Ascending aorta (tissue), 2 donors: ENCODE measurements at regions not wholly inside any gene's neighbourhood (a gene's known extent, or its start where the extent isn't known, plus 50 kb on each side); places are given as distances from the start of the nearest gene placed in this dataset.

ENCODE experiments used
- DNase-seq, 2 donors: peaks; one replicate each; pipeline ENCODE4 v3.0.0-alpha.2; 2019; ENCODE audit warnings: low spot score in 2 of 2
- H3K27ac ChIP-seq, 2 donors: fragments of 200-600 bp; sonication (generic); one replicate each; pipeline ENCODE4 v1.5.1; 2016 to 2017; ENCODE audit warnings: mild to moderate bottlenecking in 1 of 2
- H3K27me3 ChIP-seq: fragments of 200-600 bp; sonication (generic); one replicate; pipeline ENCODE4 v1.5.1; 2017
- H3K36me3 ChIP-seq, 2 donors: fragments of 200-600 bp; sonication (generic); one replicate each; pipeline ENCODE4 v1.5.1; 2016
- H3K4me1 ChIP-seq, 2 donors: fragments of 200-600 bp; sonication (generic); one replicate each; pipeline ENCODE4 v1.5.1; 2016 to 2017; ENCODE audit warnings: mild to moderate bottlenecking in 1 of 2
- H3K4me3 ChIP-seq, 2 donors: fragments of 200-600 bp; sonication (generic); one replicate each; pipeline ENCODE4 v1.5.1; 2016 to 2017; ENCODE audit warnings: mild to moderate bottlenecking in 1 of 2
- H3K9me3 ChIP-seq, 2 donors: fragments of 200-600 bp; sonication (generic); one replicate each; pipeline ENCODE4 v1.5.1; 2016
- CTCF ChIP-seq, 3 experiments: fragments of 200-600 bp in 2 of 3; fragments of 450-650 bp in 1 of 3; sonication (generic) in 2 of 3; IDR thresholded peaks; one replicate each; pipeline ENCODE4 v1.5.1; 2016 to 2019; ENCODE audit warnings: antibody characterized with exemption in 3 of 3, mild to moderate bottlenecking in 1 of 3, moderate library complexity in 1 of 3
- intact Hi-C: fragments of 100-400 bp; cut with DNase I; formaldehyde crosslinking; loops from one replicate; pipeline ENCODE4 v1.15.1; 2023

DNA sequence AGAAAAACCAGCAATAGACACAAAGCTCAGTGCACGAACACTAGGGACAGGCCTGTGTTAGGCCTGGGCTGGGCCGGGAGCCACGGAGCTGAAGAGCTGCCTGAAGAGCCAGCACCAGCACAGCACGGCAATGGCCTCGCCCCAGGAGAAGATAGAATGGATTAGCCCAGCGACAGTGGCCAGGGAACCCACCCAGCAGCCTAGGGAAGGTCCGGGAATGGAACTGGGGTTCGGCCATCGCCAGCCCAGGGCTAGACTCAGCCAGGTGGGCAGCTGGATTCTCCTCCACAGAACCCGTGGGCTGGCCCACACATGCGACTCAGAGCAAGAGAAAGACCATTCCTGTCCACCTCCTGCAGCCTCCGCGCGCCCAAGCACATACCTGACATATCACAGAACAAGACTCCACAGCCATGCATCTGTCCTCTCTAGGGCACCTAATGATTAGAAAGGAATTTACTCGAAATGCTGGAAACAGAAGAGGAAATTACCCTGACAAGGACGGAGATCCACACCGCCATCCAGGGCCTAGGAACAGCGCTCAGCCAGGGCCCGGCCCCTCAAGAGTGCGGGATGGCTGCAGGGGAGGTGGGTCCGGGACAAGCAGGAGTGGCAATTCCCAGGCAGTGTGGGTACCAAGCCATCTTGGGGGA, 82.8 kb downstream of the TMEM18 start:
- no peak for DNase-seq
- no peak for TF ChIP-seq CTCF (IDR thresholded peaks at IDR 0.05)

DNA sequence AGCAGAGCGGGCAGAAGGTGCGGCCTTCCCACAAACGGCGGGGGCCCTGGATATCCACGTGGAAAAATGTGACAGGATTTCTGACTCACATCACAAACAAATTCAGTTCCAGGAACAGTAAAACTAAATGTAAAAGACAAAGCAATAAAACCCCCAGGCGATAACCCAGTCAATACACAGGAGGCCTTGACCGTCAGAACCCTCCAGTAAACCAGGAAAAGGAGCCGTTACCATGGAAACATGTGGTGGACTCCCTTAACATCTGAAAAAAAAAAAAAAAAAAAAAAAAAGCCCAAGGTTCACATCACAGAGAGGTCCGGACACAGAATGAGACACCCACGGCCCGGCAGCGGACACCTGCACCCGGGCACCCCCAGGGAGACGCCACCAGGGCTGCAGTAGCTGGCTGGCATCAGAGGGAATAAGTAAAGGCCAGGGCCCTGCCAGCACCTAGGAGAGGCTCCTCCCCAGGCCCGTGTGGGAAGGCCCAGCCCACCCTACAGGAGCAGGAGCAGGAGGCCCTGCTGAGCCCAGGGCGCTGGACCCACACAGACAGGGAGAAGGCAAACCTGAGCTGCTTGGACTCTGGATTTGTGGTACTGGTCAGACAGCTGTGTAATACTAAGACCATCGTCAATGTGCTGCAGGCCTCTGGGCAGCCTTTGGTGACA, 83.7 kb downstream of the TMEM18 start:
- TF ChIP-seq CTCF (IDR thresholded peaks at IDR 0.05), result no peak
- H3K4me3 ChIP-seq, result no peak overlapping the region
- H3K36me3 ChIP-seq, result no peaks in the 10 kb centered on the region
- intact Hi-C loops, result no loop called here
- no peaks in the 10 kb centered on the region for H3K9me3 ChIP-seq
- no peaks in the 10 kb centered on the region for H3K27me3 ChIP-seq
- H3K4me1 ChIP-seq, result no peaks in the 10 kb centered on the region
- no peak overlapping the region for H3K27ac ChIP-seq
- no peak for DNase-seq

More for the DNA sequence above, 82.8 kb downstream of the TMEM18 start:
- no peaks in the 10 kb centered on the region for H3K27me3 ChIP-seq
- H3K4me1 ChIP-seq, result no peaks in the 10 kb centered on the region
- no peaks in the 10 kb centered on the region for H3K36me3 ChIP-seq
- intact Hi-C loops, result no loop called here
- H3K9me3 ChIP-seq, result no peaks in the 10 kb centered on the region
- H3K27ac ChIP-seq, result no peak overlapping the region
- H3K4me3 ChIP-seq, result no peak overlapping the region

GRCh38 chr2:592737-593136, 84.5 kb downstream of the TMEM18 start:
- H3K27me3 ChIP-seq, result no peaks in the 10 kb centered on the region

GRCh38 chr2:590214-591175, 86.7 kb downstream of the TMEM18 start:
- Histone ChIP-seq H3K9me3 (no peaks in the 10 kb centered on the region), H3K4me1 (no peaks in the 10 kb centered on the region), H3K27ac (no peak overlapping the region), H3K27me3 (no peaks in the 10 kb centered on the region), H3K4me3 (no peak overlapping the region), H3K36me3 (no peaks in the 10 kb centered on the region)
- DNase-seq, result no peak
- TF ChIP-seq CTCF (IDR thresholded peaks at IDR 0.05), result no peak
- intact Hi-C loops, result no loop called here

More at GRCh38 chr2:592737-593136, 84.5 kb downstream of the TMEM18 start:
- Histone ChIP-seq H3K27ac (no peak overlapping the region), H3K9me3 (no peaks in the 10 kb centered on the region), H3K4me1 (no peaks in the 10 kb centered on the region), H3K4me3 (no peak overlapping the region), H3K36me3 (no peaks in the 10 kb centered on the region)
- intact Hi-C loops, result no loop called here
- DNase-seq, result no peak
- no peak for TF ChIP-seq CTCF (IDR thresholded peaks at IDR 0.05)

GRCh38 chr2:589281-590130, 87.7 kb downstream of the TMEM18 start:
- Histone ChIP-seq H3K36me3 (no peaks in the 10 kb centered on the region), H3K9me3 (no peaks in the 10 kb centered on the region), H3K4me3 (no peak overlapping the region), H3K27me3 (no peaks in the 10 kb centered on the region), H3K4me1 (no peaks in the 10 kb centered on the region), H3K27ac (no peak overlapping the region)
- DNase-seq, result no peak
- intact Hi-C loops, result no loop called here
- TF ChIP-seq CTCF (IDR thresholded peaks at IDR 0.05), result no peak
